Immature natural killer cell (primary cell): ENCODE measurements at regions not wholly inside any gene's neighbourhood (a gene's known extent, or its start where the extent isn't known, plus 50 kb on each side); places are given as distances from the start of the nearest gene placed in this dataset.

Experiments
- DNase-seq, 3 donors: peaks; one replicate each; pipeline ENCODE4 v3.0.0; 2022; ENCODE audit warnings: mixed read lengths in 1 of 3
- H3K27ac Mint-ChIP-seq, 6 donors: one replicate each; pipeline ENCODE4 v1.8.0; 2020; ENCODE audit warnings: mixed read lengths in 6 of 6, mild to moderate bottlenecking in 5 of 6, inconsistent platforms in 4 of 6, moderate library complexity in 3 of 6
- H3K27me3 Mint-ChIP-seq, 3 donors: one replicate each; pipeline ENCODE4 v1.8.0; 2020 to 2021; ENCODE audit warnings: low read depth in 3 of 3, mild to moderate bottlenecking in 3 of 3, mixed read lengths in 3 of 3, moderate library complexity in 3 of 3, inconsistent platforms in 1 of 3
- H3K36me3 Mint-ChIP-seq, 3 donors: one replicate each; pipeline ENCODE4 v1.8.0; 2020; ENCODE audit warnings: mixed read lengths in 3 of 3, inconsistent platforms in 2 of 3, mild to moderate bottlenecking in 2 of 3
- H3K4me1 Mint-ChIP-seq, 2 donors: one replicate each; pipeline ENCODE4 v1.8.0; 2020; ENCODE audit warnings: inconsistent platforms in 2 of 2, mild to moderate bottlenecking in 2 of 2, mixed read lengths in 2 of 2, moderate library complexity in 1 of 2
- H3K4me3 Mint-ChIP-seq, 5 donors: one replicate each; pipeline ENCODE4 v1.8.0; 2020; ENCODE audit warnings: mild to moderate bottlenecking in 5 of 5, mixed read lengths in 5 of 5, inconsistent platforms in 3 of 5, moderate library complexity in 3 of 5
- H3K9me3 Mint-ChIP-seq, 6 donors: one replicate each; pipeline ENCODE4 v1.8.0; 2020; ENCODE audit warnings: mild to moderate bottlenecking in 6 of 6, mixed read lengths in 6 of 6, inconsistent platforms in 4 of 6, moderate library complexity in 3 of 6

GRCh38 chr4:41472081-41472480, 65.9 kb upstream of the LIMCH1 start:
- H3K4me3 Mint-ChIP-seq: no peak overlapping the region
- H3K27ac Mint-ChIP-seq: no peak overlapping the region
- peaks cover 0 to 8% (median 0%) of the 10 kb centered on the region in 6 donors for H3K9me3 Mint-ChIP-seq
- no peak for DNase-seq
- no peaks in the 10 kb centered on the region for H3K27me3 Mint-ChIP-seq
- no peaks in the 10 kb centered on the region for H3K4me1 Mint-ChIP-seq
- H3K36me3 Mint-ChIP-seq: no peaks in the 10 kb centered on the region

- H3K4me3 Mint-ChIP-seq: no peak overlapping the region
- peaks cover 0 to 8% (median 0%) of the 10 kb centered on the region in 6 donors for H3K9me3 Mint-ChIP-seq
- no peak for DNase-seq
- H3K36me3 Mint-ChIP-seq: no peaks in the 10 kb centered on the region
- no peaks in the 10 kb centered on the region for H3K4me1 Mint-ChIP-seq
- H3K27ac Mint-ChIP-seq: no peak overlapping the region
- peaks cover 0 to 1% (median under 1%) of the 10 kb centered on the region in 3 donors for H3K27me3 Mint-ChIP-seq
Observed at GRCh38 chr4:41473176-41473575, 64.8 kb upstream of the LIMCH1 start.

- H3K36me3 Mint-ChIP-seq: no peaks in the 10 kb centered on the region
- H3K27me3 Mint-ChIP-seq: peaks cover 0 to 2% (median 1%) of the 10 kb centered on the region in 3 donors
- H3K4me1 Mint-ChIP-seq: no peaks in the 10 kb centered on the region
- H3K9me3 Mint-ChIP-seq: peaks cover 0 to 3% (median 0%) of the 10 kb centered on the region in 6 donors
- H3K4me3 Mint-ChIP-seq: no peak overlapping the region
- no peak overlapping the region for H3K27ac Mint-ChIP-seq
- DNase-seq: no peak
Observed at GRCh38 chr4:41475402-41475801, 62.6 kb upstream of the LIMCH1 start.

- H3K27me3 Mint-ChIP-seq: peaks cover 0 to 2% (median 1%) of the 10 kb centered on the region in 3 donors
- DNase-seq: no peak
- no peak overlapping the region for H3K27ac Mint-ChIP-seq
- H3K4me3 Mint-ChIP-seq: no peak overlapping the region
- H3K36me3 Mint-ChIP-seq: no peaks in the 10 kb centered on the region
- no peaks in the 10 kb centered on the region for H3K4me1 Mint-ChIP-seq
- H3K9me3 Mint-ChIP-seq: peaks cover 0 to 3% (median 0%) of the 10 kb centered on the region in 6 donors
Observed at GRCh38 chr4:41476310-41476885, 61.6 kb upstream of the LIMCH1 start.

GRCh38 chr4:41477181-41477905, 60.6 kb upstream of the LIMCH1 start:
- Mint-ChIP-seq H3K4me1 (no peaks in the 10 kb centered on the region), H3K9me3 (peaks cover 0 to 2% (median 0%) of the 10 kb centered on the region in 6 donors), H3K27me3 (peaks cover 0 to 2% (median 1%) of the 10 kb centered on the region in 3 donors), H3K4me3 (no peak overlapping the region), H3K27ac (no peak overlapping the region), H3K36me3 (no peaks in the 10 kb centered on the region)
- no peak for DNase-seq

- Mint-ChIP-seq H3K4me1 (no peaks in the 10 kb centered on the region), H3K36me3 (no peaks in the 10 kb centered on the region), H3K4me3 (no peak overlapping the region), H3K9me3 (no peaks in the 10 kb centered on the region), H3K27ac (no peak overlapping the region), H3K27me3 (peaks cover 0 to 2% (median 1%) of the 10 kb centered on the region in 3 donors)
- DNase-seq: no peak
Observed at GRCh38 chr4:41478518-41478917, 59.4 kb upstream of the LIMCH1 start.

GRCh38 chr4:41480896-41481311, 57.1 kb upstream of the LIMCH1 start:
- no peak overlapping the region for H3K4me3 Mint-ChIP-seq
- no peaks in the 10 kb centered on the region for H3K36me3 Mint-ChIP-seq
- peaks cover 0 to 3% (median 0%) of the 10 kb centered on the region in 6 donors for H3K9me3 Mint-ChIP-seq
- H3K27me3 Mint-ChIP-seq: peaks cover 0 to 2% (median 1%) of the 10 kb centered on the region in 3 donors
- H3K4me1 Mint-ChIP-seq: no peaks in the 10 kb centered on the region
- no peak for DNase-seq
- H3K27ac Mint-ChIP-seq: no peak overlapping the region

GRCh38 chr4:41483771-41484170, 54.2 kb upstream of the LIMCH1 start:
- Mint-ChIP-seq H3K27me3 (peaks cover 0 to 1% (median 0%) of the 10 kb centered on the region in 3 donors), H3K4me1 (no peaks in the 10 kb centered on the region), H3K4me3 (no peak overlapping the region), H3K36me3 (no peaks in the 10 kb centered on the region), H3K27ac (no peak overlapping the region), H3K9me3 (peaks cover 0 to 3% (median 0%) of the 10 kb centered on the region in 6 donors)
- no peak for DNase-seq

- no peak overlapping the region for H3K27ac Mint-ChIP-seq
- H3K27me3 Mint-ChIP-seq: peaks cover 0 to 1% (median 1%) of the 10 kb centered on the region in 3 donors
- peaks cover 0 to 3% (median under 1%) of the 10 kb centered on the region in 6 donors for H3K9me3 Mint-ChIP-seq
- H3K36me3 Mint-ChIP-seq: no peaks in the 10 kb centered on the region
- no peaks in the 10 kb centered on the region for H3K4me1 Mint-ChIP-seq
- no peak for DNase-seq
- H3K4me3 Mint-ChIP-seq: no peak overlapping the region
Observed at GRCh38 chr4:41485041-41485440, 52.9 kb upstream of the LIMCH1 start.

- H3K27me3 Mint-ChIP-seq: peaks cover 0 to 3% (median 1%) of the 10 kb centered on the region in 3 donors
- no peak overlapping the region for H3K27ac Mint-ChIP-seq
- peaks cover 0 to 10% (median 4%) of the 10 kb centered on the region in 6 donors for H3K9me3 Mint-ChIP-seq
- DNase-seq: no peak
- no peak overlapping the region for H3K4me3 Mint-ChIP-seq
- H3K4me1 Mint-ChIP-seq: no peaks in the 10 kb centered on the region
- H3K36me3 Mint-ChIP-seq: no peaks in the 10 kb centered on the region
Observed at GRCh38 chr4:41487868-41488440, 50.0 kb upstream of the LIMCH1 start.
